ENCODE measurements at regions not wholly inside any gene's neighbourhood (a gene's known extent, or its start where the extent isn't known, plus 50 kb on each side); places are given as distances from the start of the nearest gene placed in this dataset.

DNA sequence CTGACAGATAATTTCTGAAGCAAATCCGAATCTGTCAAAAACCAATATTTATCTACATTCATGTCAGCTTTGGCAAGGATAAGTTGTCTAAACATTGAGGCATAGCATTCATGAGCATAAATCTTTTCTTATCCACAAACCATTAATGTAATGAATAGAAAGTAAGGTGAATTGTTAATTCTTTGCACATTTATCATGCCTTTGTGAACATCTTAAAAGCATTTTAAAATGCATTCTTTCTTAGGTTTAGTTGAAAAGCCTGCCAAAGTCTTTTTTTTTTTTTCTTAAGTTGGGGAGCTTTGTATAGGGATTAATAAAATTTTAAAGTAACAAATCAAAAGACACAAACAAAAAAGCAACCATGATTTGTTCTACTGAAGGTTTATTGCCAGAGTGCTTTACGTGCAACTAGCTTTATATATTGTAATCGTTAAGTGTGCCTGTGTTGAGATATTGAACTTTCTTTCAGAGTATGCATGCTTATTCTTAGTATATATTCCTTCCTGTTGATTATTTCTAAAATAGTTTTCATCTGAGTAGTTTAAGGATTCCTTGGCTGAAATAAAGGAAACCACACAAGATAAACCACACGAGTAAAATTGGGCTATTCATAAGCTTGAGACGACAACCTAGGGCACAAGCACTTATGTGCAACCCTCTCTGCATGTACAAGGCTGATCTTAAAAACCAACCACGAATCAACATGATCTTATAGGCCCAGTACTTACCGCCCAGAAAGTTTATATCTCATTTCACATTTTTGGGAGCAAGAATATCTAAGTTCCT, 1110.9 kb upstream of the CNTN5 start:
- no peak for TF ChIP-seq POLR2A (IDR thresholded peaks at IDR 0.05)
- TF ChIP-seq, protein P1, sequence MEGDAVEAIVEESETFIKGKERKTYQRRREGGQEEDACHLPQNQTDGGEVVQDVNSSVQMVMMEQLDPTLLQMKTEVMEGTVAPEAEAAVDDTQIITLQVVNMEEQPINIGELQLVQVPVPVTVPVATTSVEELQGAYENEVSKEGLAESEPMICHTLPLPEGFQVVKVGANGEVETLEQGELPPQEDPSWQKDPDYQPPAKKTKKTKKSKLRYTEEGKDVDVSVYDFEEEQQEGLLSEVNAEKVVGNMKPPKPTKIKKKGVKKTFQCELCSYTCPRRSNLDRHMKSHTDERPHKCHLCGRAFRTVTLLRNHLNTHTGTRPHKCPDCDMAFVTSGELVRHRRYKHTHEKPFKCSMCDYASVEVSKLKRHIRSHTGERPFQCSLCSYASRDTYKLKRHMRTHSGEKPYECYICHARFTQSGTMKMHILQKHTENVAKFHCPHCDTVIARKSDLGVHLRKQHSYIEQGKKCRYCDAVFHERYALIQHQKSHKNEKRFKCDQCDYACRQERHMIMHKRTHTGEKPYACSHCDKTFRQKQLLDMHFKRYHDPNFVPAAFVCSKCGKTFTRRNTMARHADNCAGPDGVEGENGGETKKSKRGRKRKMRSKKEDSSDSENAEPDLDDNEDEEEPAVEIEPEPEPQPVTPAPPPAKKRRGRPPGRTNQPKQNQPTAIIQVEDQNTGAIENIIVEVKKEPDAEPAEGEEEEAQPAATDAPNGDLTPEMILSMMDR (IDR thresholded peaks at IDR 0.05): no peak
